NB4 (cell line): ENCODE measurements at regions not wholly inside any gene's neighbourhood (a gene's known extent, or its start where the extent isn't known, plus 50 kb on each side); places are given as distances from the start of the nearest gene placed in this dataset.

Experiments used
- DNase-seq: peaks from one replicate; pipeline ENCODE4 v3.0.0; 2010; ENCODE audit warnings: low read depth
- H3K4me3 ChIP-seq: one replicate; pipeline ENCODE4 v1.5.1; 2011; ENCODE audit warnings: mild to moderate bottlenecking, low read depth, low read length, moderate library complexity
- MAX ChIP-seq: IDR thresholded peaks from 2 replicates; pipeline ENCODE4 v1.6.1; 2011; ENCODE audit warnings: low read depth, low read length
- MYC ChIP-seq: IDR thresholded peaks from 2 replicates; pipeline ENCODE4 v1.6.1; 2011; ENCODE audit warnings: low read depth, low read length
- POLR2A ChIP-seq: IDR thresholded peaks from 2 replicates; pipeline ENCODE4 v1.6.1; 2011; ENCODE audit warnings: mild to moderate bottlenecking; ENCODE audit not compliant: insufficient read length; ENCODE audit errors: extremely low read depth
- TF ChIP-seq, protein P1 (sequence below): IDR thresholded peaks from one replicate; pipeline ENCODE4 v1.5.1; 2012; ENCODE audit warnings: low read depth, low read length

GRCh38 chr10:10010397-10010796 lies 1007.3 kb upstream of the CELF2 start:
- TF ChIP-seq, protein P1, sequence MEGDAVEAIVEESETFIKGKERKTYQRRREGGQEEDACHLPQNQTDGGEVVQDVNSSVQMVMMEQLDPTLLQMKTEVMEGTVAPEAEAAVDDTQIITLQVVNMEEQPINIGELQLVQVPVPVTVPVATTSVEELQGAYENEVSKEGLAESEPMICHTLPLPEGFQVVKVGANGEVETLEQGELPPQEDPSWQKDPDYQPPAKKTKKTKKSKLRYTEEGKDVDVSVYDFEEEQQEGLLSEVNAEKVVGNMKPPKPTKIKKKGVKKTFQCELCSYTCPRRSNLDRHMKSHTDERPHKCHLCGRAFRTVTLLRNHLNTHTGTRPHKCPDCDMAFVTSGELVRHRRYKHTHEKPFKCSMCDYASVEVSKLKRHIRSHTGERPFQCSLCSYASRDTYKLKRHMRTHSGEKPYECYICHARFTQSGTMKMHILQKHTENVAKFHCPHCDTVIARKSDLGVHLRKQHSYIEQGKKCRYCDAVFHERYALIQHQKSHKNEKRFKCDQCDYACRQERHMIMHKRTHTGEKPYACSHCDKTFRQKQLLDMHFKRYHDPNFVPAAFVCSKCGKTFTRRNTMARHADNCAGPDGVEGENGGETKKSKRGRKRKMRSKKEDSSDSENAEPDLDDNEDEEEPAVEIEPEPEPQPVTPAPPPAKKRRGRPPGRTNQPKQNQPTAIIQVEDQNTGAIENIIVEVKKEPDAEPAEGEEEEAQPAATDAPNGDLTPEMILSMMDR, result no peak
- no peak for TF ChIP-seq MAX
- no peak for TF ChIP-seq MYC
- TF ChIP-seq POLR2A, result no peak
- no peak for DNase-seq
- no peak overlapping the region for H3K4me3 ChIP-seq

DNA sequence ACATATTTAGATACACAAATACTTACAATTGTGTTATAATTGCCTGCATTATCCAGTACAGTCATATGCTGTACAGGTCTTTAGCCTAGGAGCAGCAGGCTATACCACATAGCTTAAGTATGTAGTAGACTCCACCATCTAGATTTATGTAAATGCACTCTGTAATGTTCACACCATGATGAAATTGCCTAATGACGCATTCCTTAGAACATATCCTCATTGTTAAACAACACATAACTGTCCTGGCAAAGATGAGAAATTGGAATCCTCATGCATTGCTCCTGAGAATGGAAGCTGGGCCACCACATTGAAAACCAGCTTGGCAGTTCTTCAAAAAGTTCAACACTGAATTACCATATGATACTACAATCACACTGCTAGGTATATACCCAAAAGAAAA lies 1002.8 kb upstream of the CELF2 start:
- H3K4me3 ChIP-seq, result no peak overlapping the region
- TF ChIP-seq, protein P1, result no peak
- no peak for DNase-seq

DNA sequence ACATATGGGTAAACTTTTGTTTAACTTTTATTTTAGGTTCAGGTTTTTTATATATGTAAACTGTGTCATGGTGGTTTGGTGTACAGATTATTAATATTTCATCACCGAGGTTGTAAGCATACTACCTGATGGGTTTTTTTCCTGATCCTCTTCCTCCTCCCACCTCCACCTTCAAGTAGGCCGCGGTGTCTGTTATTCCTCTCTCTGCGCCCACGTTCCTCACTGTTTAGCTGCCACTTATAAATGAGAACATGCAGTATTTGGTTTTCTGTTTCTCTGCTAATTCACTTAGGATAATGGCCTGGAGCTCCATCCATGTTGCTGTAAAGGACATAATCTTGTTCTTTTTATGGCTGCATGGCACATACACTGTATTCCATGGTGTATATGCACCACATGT lies 1000.0 kb upstream of the CELF2 start:
- TF ChIP-seq MYC (no peak), POLR2A (no peak), MAX (no peak)
- TF ChIP-seq, protein P1, result no peak
- DNase-seq, result no peak
- H3K4me3 ChIP-seq, result no peak overlapping the region

- DNase-seq, result no peak
- TF ChIP-seq POLR2A, result no peak
- no peak for TF ChIP-seq MYC
- TF ChIP-seq, protein P1, result no peak
- TF ChIP-seq MAX, result no peak
- H3K4me3 ChIP-seq, result no peak overlapping the region
Measured at GRCh38 chr10:10020945-10021344, 996.7 kb upstream of the CELF2 start.

GRCh38 chr10:10032991-10033390 lies 984.7 kb upstream of the CELF2 start:
- TF ChIP-seq MAX (no peak), POLR2A (no peak), MYC (no peak)
- TF ChIP-seq, protein P1, result no peak
- DNase-seq, result no peak

DNA sequence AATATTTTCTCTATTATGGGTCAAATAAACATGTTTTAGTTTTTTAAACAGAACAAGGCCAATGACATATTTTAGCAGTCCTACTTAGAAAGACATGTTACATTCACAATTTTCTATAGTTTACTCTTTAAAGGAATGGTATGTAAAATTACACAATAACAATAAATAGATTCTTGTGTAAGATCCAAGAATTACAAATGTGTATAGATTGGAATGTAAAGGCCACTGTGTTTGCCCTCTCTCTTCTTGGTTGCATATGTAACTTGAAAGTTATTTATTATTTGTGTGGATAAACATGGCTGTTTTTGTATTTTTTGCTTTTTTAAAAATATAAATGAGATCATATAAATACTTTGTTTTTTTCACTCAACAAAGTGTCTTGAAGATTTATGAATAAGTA lies 979.3 kb upstream of the CELF2 start:
- no peak for DNase-seq
- no peak overlapping the region for H3K4me3 ChIP-seq
- TF ChIP-seq MAX (no peak), MYC (no peak), POLR2A (no peak)
- TF ChIP-seq, protein P1, result no peak

More at GRCh38 chr10:10032991-10033390, 984.7 kb upstream of the CELF2 start:
- H3K4me3 ChIP-seq, result no peak overlapping the region
